GM12878 (cell line): ENCODE measurements at regions not wholly inside any gene's neighbourhood (a gene's known extent, or its start where the extent isn't known, plus 50 kb on each side); places are given as distances from the start of the nearest gene placed in this dataset.

Experiments
- ATAC-seq: fragments of 200-7000 bp; cut with Tn5 transposase; 3 replicates; pipeline ENCODE4 v1.9.1; 2020; ENCODE audit warnings: mild to moderate bottlenecking, moderate library complexity
- BruUV-seq: library from RNA; stranded (reverse); fragments of 400-500 nt; replicated peaks from 2 replicates; lab custom pipeline; 2021; lab: Mats Ljungman, UMichigan
- CTCF ChIA-PET: fragments of 300-600 bp; sonication (Branson Sonifier 250); formaldehyde crosslinking; extraction: SDS; loops from one replicate; lab custom pipeline; 2021; ENCODE audit warnings: inconsistent platforms; lab: Yijun Ruan, JAX
- POLR2A ChIA-PET: fragments of 350-600 bp; formaldehyde crosslinking; extraction: SDS; loops from one replicate; lab custom pipeline; 2021; ENCODE audit warnings: inconsistent platforms; lab: Charles Lee
- RAD21 ChIA-PET: fragments of 300-600 bp; sonication (Branson Sonifier 250); formaldehyde crosslinking; loops from one replicate; lab custom pipeline; 2023; ENCODE audit warnings: antibody characterized with exemption; ENCODE audit not compliant: unreplicated experiment; lab: Charles Lee
- SMC1A ChIA-PET: fragments of 300-600 bp; sonication (Branson Sonifier 250); formaldehyde crosslinking; loops from one replicate; lab custom pipeline; 2023; ENCODE audit not compliant: unreplicated experiment, uncharacterized antibody; lab: Charles Lee
- DNase-seq: peaks from one replicate; pipeline ENCODE4 v3.0.0-alpha.2; 2011; ENCODE audit warnings: low read depth, low spot score
- FAIRE-seq: peaks from 3 replicates; lab custom pipeline; 2011; peaks lifted over from hg19 to GRCh38; lab: Jason Lieb, UNC
- H2AFZ ChIP-seq: 2 replicates; pipeline ENCODE4 v1.6.0; 2011; ENCODE audit warnings: low read depth, low read length, control low read depth; ENCODE audit not compliant: control insufficient read depth
- H3K27ac ChIP-seq: 2 replicates; pipeline ENCODE4 v1.5.1; 2011; ENCODE audit warnings: control low read depth; ENCODE audit not compliant: control insufficient read depth, insufficient read depth
- H3K27me3 ChIP-seq, 2 experiments: replicated peaks in 1 of 2; 2 replicates each; pipeline versions ENCODE4 v1.6.0 to v1.6.1; 2011; ENCODE audit warnings: low read length in 1 of 2; ENCODE audit not compliant: control insufficient read depth in 2 of 2, insufficient read depth in 2 of 2
- H3K36me3 ChIP-seq, 2 experiments: 2 replicates each; pipeline ENCODE4 v1.5.1; 2011; ENCODE audit warnings: low read length in 1 of 2; ENCODE audit not compliant: control insufficient read depth in 2 of 2, insufficient read depth in 2 of 2
- H3K4me1 ChIP-seq: 2 replicates; pipeline ENCODE4 v1.6.1; 2011; ENCODE audit warnings: mild to moderate bottlenecking, low read length, moderate library complexity, mixed read lengths; ENCODE audit not compliant: control insufficient read depth, insufficient read depth
- H3K4me2 ChIP-seq: 2 replicates; pipeline ENCODE4 v1.6.0; 2011; ENCODE audit warnings: control low read depth; ENCODE audit not compliant: control insufficient read depth, insufficient read depth
- H3K4me3 ChIP-seq: fragments of 200-600 bp; sonication (generic); 2 replicates; pipeline ENCODE4 v1.5.1; 2016
- H3K79me2 ChIP-seq: 2 replicates; pipeline ENCODE4 v1.6.0; 2011; ENCODE audit warnings: low read length; ENCODE audit not compliant: control insufficient read depth, insufficient read depth
- H3K9ac ChIP-seq: 2 replicates; pipeline ENCODE4 v1.8.0; 2011; ENCODE audit warnings: low read length, control low read depth, mixed read lengths; ENCODE audit not compliant: control insufficient read depth, insufficient read depth
- H3K9me3 ChIP-seq: replicated peaks from 3 replicates; pipeline ENCODE4 v1.5.1; 2011; ENCODE audit warnings: mild to moderate bottlenecking, low read length; ENCODE audit not compliant: control insufficient read depth, insufficient read depth
- H4K20me1 ChIP-seq: 2 replicates; pipeline ENCODE4 v1.6.0; 2011; ENCODE audit not compliant: control insufficient read depth, insufficient read depth
- BHLHE40 ChIP-seq, 2 experiments: fragments of 450-650 bp in 1 of 2; IDR thresholded peaks; 2 replicates each; pipeline ENCODE4 v1.6.1; 2011 to 2017; ENCODE audit warnings: low read depth in 2 of 2, borderline replicate concordance in 1 of 2, improper control_type of control experiment in 1 of 2, low read length in 1 of 2, mild to moderate bottlenecking in 1 of 2
- CBX3 ChIP-seq: fragments of 200-600 bp; sonication (generic); IDR thresholded peaks from 2 replicates; pipeline ENCODE4 v1.6.1; 2016; ENCODE audit warnings: low read depth, borderline replicate concordance
- CREM ChIP-seq: IDR thresholded peaks from 2 replicates; pipeline ENCODE4 v1.6.1; 2014; ENCODE audit warnings: antibody characterized with exemption, low read depth
- CTCF ChIP-seq, 3 experiments: IDR thresholded peaks in 2 of 3; conservative IDR thresholded peaks in 1 of 3; 2 replicates each; pipeline ENCODE4 v1.5.1; 2011; ENCODE audit warnings: low read depth in 3 of 3, low read length in 3 of 3, mild to moderate bottlenecking in 3 of 3, control low read depth in 2 of 3, moderate library complexity in 2 of 3, inconsistent platforms in 1 of 3, mixed read lengths in 1 of 3; ENCODE audit not compliant: control insufficient read depth in 2 of 3, insufficient read depth in 1 of 3; ENCODE audit errors: extremely low read depth in 1 of 3
- ELK1 ChIP-seq: IDR thresholded peaks from 2 replicates; pipeline ENCODE4 v1.6.1; 2012; ENCODE audit warnings: low read depth, low read length, improper control_type of control experiment
- GATAD2B ChIP-seq: fragments of 450-650 bp; conservative IDR thresholded peaks from 2 replicates; pipeline ENCODE4 v1.6.1; 2017; ENCODE audit warnings: low read depth, mild to moderate bottlenecking, moderate library complexity
- NFIC ChIP-seq: IDR thresholded peaks from 2 replicates; pipeline ENCODE4 v1.6.1; 2012; ENCODE audit warnings: low read depth, mild to moderate bottlenecking, inconsistent platforms, low read length, moderate library complexity
- NFYA ChIP-seq: IDR thresholded peaks from 2 replicates; pipeline ENCODE4 v1.6.1; 2011; ENCODE audit warnings: low read depth, mild to moderate bottlenecking, low read length, improper control_type of control experiment, borderline replicate concordance
- RELB ChIP-seq: fragments of 450-650 bp; IDR thresholded peaks from 2 replicates; pipeline ENCODE4 v1.6.1; 2017; ENCODE audit warnings: low read depth, mild to moderate bottlenecking, moderate library complexity
- WRNIP1 ChIP-seq: IDR thresholded peaks from 2 replicates; pipeline ENCODE4 v1.6.1; 2011; ENCODE audit warnings: low read depth, low read length, improper control_type of control experiment, borderline replicate concordance
- WGBS: methylation state at CpG from one replicate; pipeline ENCODE4 v1.1.6; 2016; ENCODE audit warnings: low lambda C conversion rate; ENCODE audit not compliant: insufficient replicate concordance, insufficient coverage; ENCODE audit errors: missing lambda C conversion rate; 5-methylcytosine and 5-hydroxymethylcytosine counted together
- in situ Hi-C: fragments of 300-500 bp; cut with MboI; formaldehyde crosslinking; loops from 9 replicates; pipeline ENCODE4 v1.14.3; 2018; ENCODE audit warnings: mixed read lengths
- intact Hi-C: fragments of 100-400 bp; cut with micrococcal nuclease; formaldehyde crosslinking; loops from one replicate; pipeline ENCODE4 v1.14.2; 2022; ENCODE audit not compliant: unreplicated experiment

- Histone ChIP-seq H3K27me3 (no peaks in the 10 kb centered on the region; a peak in 1 of 4 replicates), H3K9ac (no peak overlapping the region), H3K27ac (no peak overlapping the region), H3K9me3 (no peaks in the 10 kb centered on the region), H3K4me1 (no peaks in the 10 kb centered on the region), H2AFZ (no peak overlapping the region), H3K4me2 (no peak overlapping the region), H3K4me3 (no peak overlapping the region), H3K79me2 (no peaks in the 10 kb centered on the region), H3K36me3 (no peaks in the 10 kb centered on the region), H4K20me1 (no peaks in the 10 kb centered on the region)
- intact Hi-C loops (no loop called here), in situ Hi-C loops (loop anchor here (5.0 kb wide), 1 partner anchor 330 kb away; no protein-coding TSS in a partner anchor)
- no peak for ATAC-seq
- BruUV-seq = no TSS peak
- no peak for FAIRE-seq
- CTCF ChIA-PET = interaction anchor here (0.6 to 2.2 kb wide), 4 partner anchors 191 to 329 kb away, joined by 3 to 8 read pairs (median 4); no protein-coding TSS in a partner anchor
- RAD21 ChIA-PET = no interaction called here
- WGBS = 43% methylated on average over 4 of the region's 4 CpGs
- SMC1A ChIA-PET = no interaction called here
- DNase-seq = no peak
- POLR2A ChIA-PET = no interaction called here
- TF ChIP-seq CBX3 = no peak
- TF ChIP-seq GATAD2B = no peak
- no peak for TF ChIP-seq NFYA
- TF ChIP-seq ELK1 = no peak
Observed at GRCh38 chr1:115467196-115467595, 129.1 kb upstream of the NGF start.

- H3K4me1 ChIP-seq = no peaks in the 10 kb centered on the region
- FAIRE-seq (no peak), ATAC-seq (no peak), DNase-seq (no peak)
- ChIA-PET CTCF (interaction anchor here (0.8 to 2.2 kb wide), 4 partner anchors 18 to 328 kb away, joined by 3 to 8 read pairs (median 5); no protein-coding TSS in a partner anchor), POLR2A (no interaction called here), SMC1A (no interaction called here), RAD21 (interaction anchor here (0.7 kb wide), 1 partner anchor 57 kb away, joined by 3 read pairs; no protein-coding TSS in a partner anchor)
- no peak overlapping the region for H3K27ac ChIP-seq
- intact Hi-C loops (no loop called here), in situ Hi-C loops (loop anchor here (5.0 kb wide), 1 partner anchor 329 kb away; no protein-coding TSS in a partner anchor)
- no TSS peak for BruUV-seq
- no peaks in the 10 kb centered on the region for H3K36me3 ChIP-seq
- H3K4me3 ChIP-seq = no peak overlapping the region
- H3K9ac ChIP-seq = no peak overlapping the region
- no peaks in the 10 kb centered on the region for H4K20me1 ChIP-seq
- no peak overlapping the region for H3K4me2 ChIP-seq
- WGBS = 14% methylated on average over 3 of the region's 3 CpGs
- no peaks in the 10 kb centered on the region for H3K79me2 ChIP-seq
- no peaks in the 10 kb centered on the region for H3K9me3 ChIP-seq
- H2AFZ ChIP-seq = no peak overlapping the region
- H3K27me3 ChIP-seq = no peaks in the 10 kb centered on the region; a peak in 1 of 4 replicates
- TF ChIP-seq CTCF (IDR thresholded peaks at IDR 0.05 in 2 of 3, conservative IDR thresholded peaks at IDR 0.05 in 1 of 3; ENCODE audit: control insufficient read depth in 2 of 3, extremely low read depth in 1 of 3, insufficient read depth in 1 of 3, low read depth in 3 of 3, low read length in 3 of 3) = no peak
- no peak for TF ChIP-seq NFIC
- TF ChIP-seq WRNIP1 = no peak
- TF ChIP-seq BHLHE40 (IDR thresholded peaks at IDR 0.05; ENCODE audit: borderline replicate concordance in 1 of 2, low read depth in 2 of 2, low read length in 1 of 2) = no peak
- no peak for TF ChIP-seq CREM
- no peak for TF ChIP-seq RELB
Observed at GRCh38 chr1:115466433-115466832, 128.4 kb upstream of the NGF start.
